Body of pancreas (tissue), 4 donors: ENCODE measurements at regions not wholly inside any gene's neighbourhood (a gene's known extent, or its start where the extent isn't known, plus 50 kb on each side); places are given as distances from the start of the nearest gene placed in this dataset.

Experiments
- POLR2A ChIP-seq, 3 donors: fragments of 450-650 bp; IDR thresholded peaks; one replicate each; pipeline ENCODE4 v1.6.1; 2016; ENCODE audit warnings: antibody characterized with exemption in 3 of 3, mild to moderate bottlenecking in 2 of 3
- TF ChIP-seq, protein P1 (sequence below), 7 experiments: fragments of 450-650 bp in 4 of 7; fragments of 200-600 bp in 3 of 7; sonication (generic) in 3 of 7; IDR thresholded peaks; one replicate each; pipeline ENCODE4 v1.5.1; 2016 to 2019; ENCODE audit warnings: antibody characterized with exemption in 7 of 7

DNA sequence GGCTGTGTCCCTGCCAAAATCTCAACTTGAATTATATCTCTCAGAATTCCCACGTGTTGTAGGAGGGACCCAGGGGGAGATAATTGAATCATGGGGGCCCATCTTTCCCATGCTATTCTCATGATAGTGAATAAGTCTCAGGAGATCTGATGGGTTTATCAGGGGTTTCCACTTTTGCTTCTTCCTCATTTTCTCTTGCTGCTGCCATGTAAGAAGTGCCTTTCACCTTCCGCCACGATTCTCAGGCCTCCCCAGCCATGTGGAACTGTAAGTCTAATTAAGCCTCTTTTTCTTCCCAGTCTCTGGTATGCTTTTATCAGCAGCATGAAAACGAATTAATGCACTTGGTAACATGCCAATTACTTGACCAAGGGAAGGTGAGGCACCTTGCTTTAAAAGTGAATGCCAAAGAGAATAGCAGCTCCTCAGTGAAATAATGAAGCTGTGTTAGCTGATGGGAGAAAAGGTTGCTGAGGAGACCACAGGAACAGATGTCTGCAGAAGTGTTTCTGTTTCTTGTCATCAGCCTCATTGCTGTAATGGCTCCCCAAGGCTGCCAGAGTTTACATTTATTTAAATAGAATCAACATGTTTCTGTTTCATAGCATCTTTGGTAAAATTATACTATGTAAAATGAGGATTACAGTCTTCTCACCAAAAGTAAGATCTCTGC is 89.0 kb upstream of the CD44 start:
- TF ChIP-seq, protein P1, sequence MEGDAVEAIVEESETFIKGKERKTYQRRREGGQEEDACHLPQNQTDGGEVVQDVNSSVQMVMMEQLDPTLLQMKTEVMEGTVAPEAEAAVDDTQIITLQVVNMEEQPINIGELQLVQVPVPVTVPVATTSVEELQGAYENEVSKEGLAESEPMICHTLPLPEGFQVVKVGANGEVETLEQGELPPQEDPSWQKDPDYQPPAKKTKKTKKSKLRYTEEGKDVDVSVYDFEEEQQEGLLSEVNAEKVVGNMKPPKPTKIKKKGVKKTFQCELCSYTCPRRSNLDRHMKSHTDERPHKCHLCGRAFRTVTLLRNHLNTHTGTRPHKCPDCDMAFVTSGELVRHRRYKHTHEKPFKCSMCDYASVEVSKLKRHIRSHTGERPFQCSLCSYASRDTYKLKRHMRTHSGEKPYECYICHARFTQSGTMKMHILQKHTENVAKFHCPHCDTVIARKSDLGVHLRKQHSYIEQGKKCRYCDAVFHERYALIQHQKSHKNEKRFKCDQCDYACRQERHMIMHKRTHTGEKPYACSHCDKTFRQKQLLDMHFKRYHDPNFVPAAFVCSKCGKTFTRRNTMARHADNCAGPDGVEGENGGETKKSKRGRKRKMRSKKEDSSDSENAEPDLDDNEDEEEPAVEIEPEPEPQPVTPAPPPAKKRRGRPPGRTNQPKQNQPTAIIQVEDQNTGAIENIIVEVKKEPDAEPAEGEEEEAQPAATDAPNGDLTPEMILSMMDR (IDR thresholded peaks at IDR 0.05): no peak
- TF ChIP-seq POLR2A (IDR thresholded peaks at IDR 0.05): no peak
